Pancreas (tissue), 10 donors: ENCODE measurements at regions not wholly inside any gene's neighbourhood (a gene's known extent, or its start where the extent isn't known, plus 50 kb on each side); places are given as distances from the start of the nearest gene placed in this dataset.

Source experiments
- ATAC-seq, 4 donors: fragments of 200-7000 bp; cut with Tn5 transposase; one replicate each; pipeline versions ENCODE4 v1.8.0 to v1.9.1; 2020; ENCODE audit warnings: mild to moderate bottlenecking in 4 of 4, moderate library complexity in 4 of 4
- DNase-seq, 6 donors: peaks; one replicate each; pipeline ENCODE4 v3.0.0-alpha.2; 2020
- FAIRE-seq: peaks from 2 replicates; lab custom pipeline; 2012; peaks lifted over from hg19 to GRCh38; lab: Jason Lieb, UNC
- H3K27ac ChIP-seq, 4 donors: fragments of 200-600 bp; sonication (generic); 1 replicate in 3 of 4; 2 replicates in 1 of 4; pipeline versions ENCODE4 v1.5.0 to v1.8.0; 2020
- H3K27me3 ChIP-seq, 4 donors: fragments of 200-600 bp; one replicate each; pipeline ENCODE4 v1.8.0; 2021
- H3K36me3 ChIP-seq, 3 donors: fragments of 200-600 bp; sonication (generic) in 1 of 3; one replicate each; pipeline versions ENCODE4 v1.5.0 to v1.8.0; 2020 to 2021
- H3K4me1 ChIP-seq, 3 donors: fragments of 200-600 bp; one replicate each; pipeline ENCODE4 v1.8.0; 2021
- H3K4me3 ChIP-seq, 4 donors: fragments of 200-600 bp; sonication (generic) in 2 of 4; one replicate each; pipeline versions ENCODE4 v1.5.0 to v1.8.0; 2020 to 2021
- H3K9me3 ChIP-seq, 4 donors: fragments of 200-600 bp; one replicate each; pipeline ENCODE4 v1.8.0; 2021
- CTCF ChIP-seq, 4 donors: fragments of 200-600 bp; sonication (generic) in 3 of 4; IDR thresholded peaks; one replicate each; pipeline versions ENCODE4 v1.5.0 to v1.8.0; 2021; ENCODE audit warnings: antibody characterized with exemption in 4 of 4
- WGBS, 2 donors: extraction: QIAGEN DNeasy Blood & Tissue Kit; methylation state at CpG; one replicate each; pipeline ENCODE4 v1.1.7; 2013; 5-methylcytosine and 5-hydroxymethylcytosine counted together
- intact Hi-C, 3 donors: fragments of 100-400 bp; cut with DNase I; formaldehyde crosslinking; loops; one replicate each; pipeline versions ENCODE4 v1.11.1 to v1.14.2; 2022
- donor health status: healthy with polysubstance abuse.
- donor health status: DM: no; HTN: no; CAD: no; lungs with moderate emphysema.
- donor health status: DM: no; HTN: no; CAD: no.
- donor health status: control.
- donor health status: control.
- donor health status: Bipolar disorder and iron deficiency.
- donor health status: DM: yes; HTN: yes; CAD: no.
- donor health status: DM: no; HTN: no; CAD: no.
- donor health status: DM: no; HTN: no; CAD: no.
- donor health status: DM: yes; HTN: yes; CAD: no.

GRCh38 chr18:78849458-78849857, 130.2 kb upstream of the SALL3 start:
- H3K27ac ChIP-seq, result no peak overlapping the region
- peaks cover 0 to 4% (median 0%) of the 10 kb centered on the region in 4 donors for H3K9me3 ChIP-seq
- no peak for FAIRE-seq
- no peaks in the 10 kb centered on the region for H3K36me3 ChIP-seq
- H3K4me3 ChIP-seq, result no peak overlapping the region
- no peaks in the 10 kb centered on the region for H3K4me1 ChIP-seq
- DNase-seq, result no peak
- intact Hi-C loops, result no loop called here
- no peak for TF ChIP-seq CTCF (IDR thresholded peaks at IDR 0.05)
- no peaks in the 10 kb centered on the region for H3K27me3 ChIP-seq
- 60 to 69% methylated on average over 2 of the region's 2 CpGs for WGBS, 2 donors
- ATAC-seq, result no peak

GRCh38 chr18:78853341-78853740, 126.3 kb upstream of the SALL3 start:
- Histone ChIP-seq H3K36me3 (no peaks in the 10 kb centered on the region), H3K27ac (no peak overlapping the region), H3K27me3 (peaks cover 0 to 7% (median 0%) of the 10 kb centered on the region in 4 donors), H3K9me3 (no peaks in the 10 kb centered on the region), H3K4me3 (no peak overlapping the region), H3K4me1 (no peaks in the 10 kb centered on the region)
- 64 to 72% methylated on average over 3 of the region's 3 CpGs for WGBS, 2 donors
- DNase-seq, result no peak
- no peak for ATAC-seq
- no peak for FAIRE-seq
- no peak for TF ChIP-seq CTCF (IDR thresholded peaks at IDR 0.05)
- intact Hi-C loops, result no loop called here

- intact Hi-C loops, result no loop called here
- Histone ChIP-seq H3K4me3 (no peak overlapping the region), H3K36me3 (no peaks in the 10 kb centered on the region), H3K27me3 (peaks cover 0 to 7% (median 0%) of the 10 kb centered on the region in 4 donors), H3K27ac (no peak overlapping the region), H3K4me1 (no peaks in the 10 kb centered on the region), H3K9me3 (no peaks in the 10 kb centered on the region)
- 69 to 74% methylated on average over 4 of the region's 4 CpGs for WGBS, 2 donors
- TF ChIP-seq CTCF (IDR thresholded peaks at IDR 0.05), result no peak
- ATAC-seq (no peak), FAIRE-seq (no peak), DNase-seq (no peak)
These were observed 124.4 kb upstream of the SALL3 start for GRCh38 chr18:78855188-78855587.

GRCh38 chr18:78856569-78857313, 122.9 kb upstream of the SALL3 start:
- H3K27ac ChIP-seq, result no peak overlapping the region
- no peaks in the 10 kb centered on the region for H3K4me1 ChIP-seq
- no peak for TF ChIP-seq CTCF (IDR thresholded peaks at IDR 0.05)
- FAIRE-seq (no peak), ATAC-seq (no peak), DNase-seq (no peak)
- intact Hi-C loops, result no loop called here
- no peaks in the 10 kb centered on the region for H3K36me3 ChIP-seq
- WGBS, 2 donors, result 73 to 83% methylated on average over 50 of the region's 50 CpGs
- H3K27me3 ChIP-seq, result peaks cover 0 to 7% (median 0%) of the 10 kb centered on the region in 4 donors
- no peak overlapping the region for H3K4me3 ChIP-seq
- no peaks in the 10 kb centered on the region for H3K9me3 ChIP-seq
